ENCODE measurements at regions not wholly inside any gene's neighbourhood (a gene's known extent, or its start where the extent isn't known, plus 50 kb on each side); places are given as distances from the start of the nearest gene placed in this dataset.
A peak's percentile ranks its signal among the peaks of the same experiment; 100 is the strongest.

DNA sequence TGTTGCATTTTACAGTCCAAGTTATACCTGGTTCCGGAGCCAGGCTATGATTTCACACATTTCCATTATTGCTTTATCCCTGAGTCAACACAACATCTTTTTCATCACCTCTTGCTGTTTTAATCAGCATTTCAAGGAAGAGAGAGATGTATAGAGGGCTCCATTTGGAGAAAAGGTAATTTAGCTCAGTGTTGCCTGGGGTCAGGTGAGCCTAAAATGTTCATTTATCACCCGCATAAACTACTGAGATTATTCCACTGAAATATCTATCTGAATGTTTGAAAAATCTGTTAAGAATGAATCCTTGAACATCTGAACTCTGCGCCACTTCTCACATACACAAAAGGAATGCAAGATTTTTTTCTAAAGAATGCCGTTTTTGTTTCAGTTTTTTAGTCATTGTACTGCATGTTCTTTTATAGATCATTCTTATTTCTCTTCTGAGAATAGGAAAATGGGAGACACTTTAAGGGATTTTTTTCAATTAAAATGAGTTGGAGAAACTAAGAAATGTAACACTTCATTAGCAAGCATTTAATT lies 51.5 kb upstream of the AGTR1 start:
- Histone ChIP-seq H3K18ac (ENCODE audit: low read depth, low read length) (no peak overlapping the region), H3K27me3 (ENCODE audit: control insufficient read depth, insufficient read depth, low read length) (no peaks in the 10 kb centered on the region), H3K9ac (ENCODE audit: low read depth, low read length) (no peak overlapping the region), H3K56ac (ENCODE audit: extremely low read depth, insufficient read depth, low read length) (no peak overlapping the region), H3K14ac (replicated peaks; ENCODE audit: low read depth, low read length) (no peak overlapping the region), H3K4me1 (ENCODE audit: control insufficient read depth, insufficient read depth, low read length) (peaks cover 2% of the 10 kb centered on the region), H3K4me2 (ENCODE audit: low read depth, low read length) (no peak overlapping the region), H4K5ac (ENCODE audit: low read depth, low read length) (no peak overlapping the region), H2BK15ac (ENCODE audit: low read depth, low read length) (peak overlapping the region; percentile 15; the same call in 1 of the 3 replicates), H2AK9ac (replicated peaks; ENCODE audit: low read depth, low read length, poor library complexity) (no peak overlapping the region), H2BK5ac (ENCODE audit: low read depth, low read length, poor library complexity, severe bottlenecking) (no peak overlapping the region), H3K79me1 (ENCODE audit: low read depth in 1 of 2, low read length in 2 of 2) (no peaks in the 10 kb centered on the region), H4K91ac (ENCODE audit: insufficient read depth, low read depth, low read length) (no peak overlapping the region), H2BK120ac (ENCODE audit: low read depth, low read length) (peak overlapping the region; percentile 28), H2AFZ (replicated peaks; ENCODE audit: low read length, poor library complexity) (no peak overlapping the region), H4K20me1 (ENCODE audit: insufficient read depth, low read length) (no peaks in the 10 kb centered on the region), H4K8ac (ENCODE audit: low read depth in 2 of 2, low read length in 2 of 2) (no peak overlapping the region), H3K9me3 (ENCODE audit: control insufficient read depth, insufficient read depth, low read length) (no peaks in the 10 kb centered on the region), H3K23ac (ENCODE audit: low read depth, low read length) (no peak overlapping the region), H3K36me3 (ENCODE audit: control insufficient read depth, insufficient read depth, low read length) (no peaks in the 10 kb centered on the region), H2AK5ac (ENCODE audit: low read depth, low read length) (0 out of 2 replicates have a peak overlapping the region, but pooled peaks have one; percentile 2), H3K9me1 (ENCODE audit: insufficient read depth, low read length) (no peaks in the 10 kb centered on the region), H2BK20ac (ENCODE audit: low read depth, low read length) (peak overlapping the region; percentile 6; the same call in 1 of the 2 replicates), H3K4me3 (ENCODE audit: insufficient read depth, low read depth, low read length) (no peak overlapping the region), H3K27ac (ENCODE audit: insufficient read depth, low read length) (no peak overlapping the region), H3K4ac (ENCODE audit: low read depth, low read length) (no peak overlapping the region; the same call in 1 of the 2 replicates)
- intact Hi-C loops (cut with micrococcal nuclease): no loop called here
- no CpG with 5 or more reads among the region's 4 CpGs for WGBS, 2 experiments (ENCODE audit: extremely low coverage in 2 of 2, insufficient read length in 1 of 2)
- DNase-seq (peak; percentile 25), ATAC-seq (ENCODE audit: low read depth) (no peak)
- no TSS peak for BruUV-seq (replicated peaks)
- TF ChIP-seq, protein P1, sequence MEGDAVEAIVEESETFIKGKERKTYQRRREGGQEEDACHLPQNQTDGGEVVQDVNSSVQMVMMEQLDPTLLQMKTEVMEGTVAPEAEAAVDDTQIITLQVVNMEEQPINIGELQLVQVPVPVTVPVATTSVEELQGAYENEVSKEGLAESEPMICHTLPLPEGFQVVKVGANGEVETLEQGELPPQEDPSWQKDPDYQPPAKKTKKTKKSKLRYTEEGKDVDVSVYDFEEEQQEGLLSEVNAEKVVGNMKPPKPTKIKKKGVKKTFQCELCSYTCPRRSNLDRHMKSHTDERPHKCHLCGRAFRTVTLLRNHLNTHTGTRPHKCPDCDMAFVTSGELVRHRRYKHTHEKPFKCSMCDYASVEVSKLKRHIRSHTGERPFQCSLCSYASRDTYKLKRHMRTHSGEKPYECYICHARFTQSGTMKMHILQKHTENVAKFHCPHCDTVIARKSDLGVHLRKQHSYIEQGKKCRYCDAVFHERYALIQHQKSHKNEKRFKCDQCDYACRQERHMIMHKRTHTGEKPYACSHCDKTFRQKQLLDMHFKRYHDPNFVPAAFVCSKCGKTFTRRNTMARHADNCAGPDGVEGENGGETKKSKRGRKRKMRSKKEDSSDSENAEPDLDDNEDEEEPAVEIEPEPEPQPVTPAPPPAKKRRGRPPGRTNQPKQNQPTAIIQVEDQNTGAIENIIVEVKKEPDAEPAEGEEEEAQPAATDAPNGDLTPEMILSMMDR (conservative IDR thresholded peaks at IDR 0.05; ENCODE audit: low read depth, low read length): no peak
- no peak for TF ChIP-seq USF2 (IDR thresholded peaks at IDR 0.05; ENCODE audit: low read depth, low read length)
- no peak for TF ChIP-seq POLR2A (IDR thresholded peaks at IDR 0.05; ENCODE audit: low read depth, low read length)
- no peak for TF ChIP-seq SMC3 (IDR thresholded peaks at IDR 0.05; ENCODE audit: low read depth, low read length)
- no peak for TF ChIP-seq RFX5 (IDR thresholded peaks at IDR 0.05; ENCODE audit: low read depth, low read length)
- no peak for TF ChIP-seq BHLHE40 (IDR thresholded peaks at IDR 0.05; ENCODE audit: low read depth, low read length)
- no peak for TF ChIP-seq MAFK (IDR thresholded peaks at IDR 0.05; ENCODE audit: low read depth, low read length)
- POLR2A ChIA-PET (ENCODE audit: unreplicated experiment): no interaction called here
- dilution Hi-C loops (cut with HindIII; ENCODE audit: low sequenced_read_pairs, unreplicated experiment): no loop called here
- CTCF ChIA-PET: no interaction called here
- in situ Hi-C loops (cut with MboI; ENCODE audit: low sequenced_read_pairs): no loop called here

Measured in IMR-90 (cell line).